HG02884 (cell line): ENCODE measurements at regions not wholly inside any gene's neighbourhood (a gene's known extent, or its start where the extent isn't known, plus 50 kb on each side); places are given as distances from the start of the nearest gene placed in this dataset.

Experiments
- ATAC-seq: cut with Tn5 transposase; IDR thresholded peaks from one replicate; pipeline ENCODE4 v1.9.1; 2021; ENCODE audit warnings: mild to moderate bottlenecking, moderate library complexity; ENCODE audit not compliant: unreplicated experiment

GRCh38 chr6:33869826-33870423 lies 66.1 kb upstream of the MLN start:
- no peak for ATAC-seq

GRCh38 chr6:33869121-33869520 lies 65.3 kb upstream of the MLN start:
- no peak for ATAC-seq

GRCh38 chr6:33868141-33868540 lies 64.3 kb upstream of the MLN start:
- no peak for ATAC-seq

DNA sequence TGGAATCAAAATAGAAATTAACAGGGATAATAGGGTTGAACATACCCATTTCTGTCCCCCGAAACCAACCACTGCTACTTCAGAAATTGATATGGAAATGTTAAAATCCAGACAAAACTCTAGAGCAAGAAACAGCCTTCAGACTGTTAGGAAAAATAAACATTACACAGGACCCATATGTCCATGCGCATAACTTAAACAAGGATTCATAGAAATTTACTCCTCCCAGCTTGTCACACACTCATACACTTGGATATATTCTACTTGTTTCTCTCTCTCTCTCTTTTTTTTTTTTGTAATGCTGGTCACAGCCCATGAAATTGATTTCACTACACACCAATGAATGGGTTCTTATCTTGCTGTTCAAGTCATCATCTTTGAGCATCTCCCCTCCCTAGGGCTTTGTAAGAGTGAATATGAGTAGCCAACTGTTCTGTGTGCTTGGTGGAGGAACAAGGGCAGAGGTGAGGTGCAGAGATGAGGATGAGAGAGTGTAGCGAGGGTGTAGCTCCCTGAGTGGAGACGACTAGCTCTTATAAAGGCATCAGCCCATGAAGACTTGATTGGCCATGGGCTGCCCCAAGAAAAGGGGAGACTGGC lies 61.8 kb upstream of the MLN start:
- no peak for ATAC-seq

DNA sequence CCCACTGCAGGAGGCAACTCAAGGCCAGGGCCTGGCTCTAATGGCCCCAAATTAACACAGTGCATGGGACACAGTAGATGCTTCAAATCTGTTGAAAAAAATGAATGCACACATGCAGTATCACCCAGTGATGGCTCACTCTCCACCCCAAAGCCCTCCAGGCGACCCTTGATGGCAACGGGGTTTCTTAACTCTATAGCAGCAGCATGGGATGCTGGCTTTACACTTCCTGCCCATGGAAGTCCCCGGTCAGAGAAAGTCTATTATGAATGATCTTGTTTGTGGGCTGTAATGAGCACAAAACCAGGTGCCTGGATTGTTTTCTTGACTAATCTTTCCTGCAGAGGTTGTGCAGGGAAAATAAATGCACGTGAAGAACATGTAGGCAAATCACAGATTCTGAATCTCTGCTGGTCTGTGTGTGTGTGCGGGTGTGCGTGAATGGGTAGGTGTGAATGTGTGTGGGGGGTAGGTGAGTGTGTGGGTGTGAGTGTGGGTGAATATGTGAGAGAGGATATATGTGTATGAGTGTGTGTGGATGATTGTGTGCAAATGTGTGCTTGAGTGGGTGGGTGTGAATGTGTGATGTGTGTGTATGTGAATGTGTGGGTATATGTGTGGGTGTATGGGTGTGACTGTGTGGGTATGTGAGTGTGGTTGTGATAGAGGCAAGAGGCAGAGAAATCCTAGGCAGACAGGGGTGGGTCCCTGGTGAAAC lies 60.1 kb upstream of the MLN start:
- no peak for ATAC-seq

- no peak for ATAC-seq
Measured at GRCh38 chr6:33863084-33863483, 59.3 kb upstream of the MLN start.

DNA sequence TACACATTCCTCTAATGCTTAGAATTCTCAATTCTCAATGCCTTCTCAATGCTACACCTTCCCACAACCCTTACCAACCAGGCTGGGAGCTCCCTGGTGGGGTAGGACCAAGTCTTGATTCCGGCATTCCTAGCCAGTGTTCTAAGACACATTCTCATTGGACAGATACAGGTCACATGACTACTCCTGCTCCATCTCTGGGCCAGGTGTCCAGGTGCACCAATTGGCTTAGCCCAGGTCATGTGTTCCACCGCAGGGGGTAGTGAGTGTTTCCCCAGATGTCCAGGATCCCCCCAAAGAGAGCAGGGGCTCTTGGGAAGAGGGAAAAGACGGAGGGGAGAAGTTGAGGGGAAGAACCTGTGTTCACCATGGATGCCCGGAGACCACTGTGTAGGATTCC lies 58.7 kb upstream of the MLN start:
- no peak for ATAC-seq

- ATAC-seq = no peak
Measured at GRCh38 chr6:33861722-33862121, 57.9 kb upstream of the MLN start.

DNA sequence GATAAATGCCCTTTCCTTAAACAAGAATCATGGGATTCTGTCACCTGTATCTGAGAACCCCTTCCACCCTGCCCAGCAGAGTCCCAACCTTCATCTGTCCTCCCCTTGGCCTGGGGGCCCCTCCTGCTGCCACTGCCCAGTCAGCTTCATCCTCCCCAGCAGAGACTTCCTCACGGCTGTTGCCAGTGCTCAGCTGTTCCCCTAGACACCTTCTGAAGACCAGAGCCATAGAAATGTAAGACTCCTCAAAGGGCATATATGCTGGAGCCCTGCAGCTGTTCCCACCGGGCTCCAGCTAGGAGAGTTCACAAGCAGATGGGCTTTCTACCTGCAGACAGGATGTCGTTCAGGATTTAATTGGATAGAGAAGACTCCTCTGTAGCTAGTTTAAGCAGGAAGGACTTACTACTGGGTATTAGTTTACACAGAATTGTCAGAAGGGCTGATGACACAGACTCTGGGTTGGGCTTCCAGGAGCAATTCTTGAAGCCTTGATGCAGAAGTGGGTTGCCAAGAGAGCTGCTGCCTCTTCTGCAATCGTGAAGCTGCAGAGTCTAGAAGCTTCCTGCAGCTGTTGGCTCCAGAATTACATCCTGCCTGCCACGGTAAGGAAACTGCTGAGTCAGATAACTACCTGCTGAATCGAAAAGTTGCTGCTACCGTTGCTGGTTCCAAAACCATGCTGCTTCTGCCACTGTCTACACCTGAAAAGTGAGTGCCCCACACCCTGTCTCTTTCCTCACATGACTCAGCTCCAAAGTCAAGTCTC lies 57.1 kb upstream of the MLN start:
- ATAC-seq = no peak

DNA sequence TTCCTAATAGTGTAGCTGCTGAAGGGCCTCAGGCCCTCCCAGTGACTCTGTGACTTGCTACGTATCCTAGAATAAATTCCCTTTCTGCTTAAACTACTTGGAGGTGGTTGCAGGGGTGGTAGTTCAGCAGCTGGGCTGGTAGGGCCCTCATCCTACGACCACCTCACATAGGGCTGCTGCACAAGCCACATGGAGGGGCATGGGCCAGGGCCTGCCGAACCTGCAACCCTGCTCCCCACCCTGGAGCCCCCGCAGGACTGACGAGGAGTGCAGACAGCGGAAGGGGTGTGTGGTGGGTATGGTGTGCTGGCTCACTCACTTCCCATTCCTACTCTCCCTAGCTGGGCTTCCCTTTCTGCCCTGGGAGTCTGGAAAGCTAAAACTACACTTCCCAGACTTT lies 56.2 kb upstream of the MLN start:
- no peak for ATAC-seq

DNA sequence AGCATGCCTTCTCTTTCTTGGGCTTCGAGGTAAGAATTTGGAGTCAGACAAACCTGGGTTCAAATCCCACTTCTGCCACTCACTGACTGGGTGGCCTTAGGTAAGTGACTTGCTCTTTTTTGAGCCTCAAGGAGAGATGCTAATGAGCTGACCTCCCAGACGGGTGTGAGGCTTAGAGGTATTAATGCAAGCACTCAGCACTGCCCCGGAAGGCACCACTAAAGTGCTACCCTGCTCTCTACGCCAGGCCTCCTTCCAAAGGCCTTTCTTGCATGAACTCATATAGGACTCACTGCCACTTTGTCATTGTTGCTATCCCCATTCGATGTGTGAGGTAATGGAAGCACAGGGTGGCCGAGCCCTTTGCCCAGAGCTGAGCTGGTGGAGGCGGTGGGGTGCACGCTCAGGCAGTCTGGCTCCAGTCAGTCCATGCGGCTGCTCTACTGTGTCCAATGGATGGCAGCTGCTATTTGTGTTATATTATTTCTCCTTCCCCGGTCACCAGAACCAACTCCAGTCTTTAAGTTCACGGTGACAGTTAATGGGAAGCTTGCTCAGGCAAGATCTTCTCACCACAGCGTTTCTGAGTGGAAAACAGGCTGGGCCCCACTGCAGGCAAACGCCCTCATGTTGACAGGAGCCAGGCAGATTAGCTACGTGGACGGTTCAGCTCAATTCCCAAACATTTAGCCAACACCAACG lies 55.2 kb upstream of the MLN start:
- ATAC-seq = no peak

DNA sequence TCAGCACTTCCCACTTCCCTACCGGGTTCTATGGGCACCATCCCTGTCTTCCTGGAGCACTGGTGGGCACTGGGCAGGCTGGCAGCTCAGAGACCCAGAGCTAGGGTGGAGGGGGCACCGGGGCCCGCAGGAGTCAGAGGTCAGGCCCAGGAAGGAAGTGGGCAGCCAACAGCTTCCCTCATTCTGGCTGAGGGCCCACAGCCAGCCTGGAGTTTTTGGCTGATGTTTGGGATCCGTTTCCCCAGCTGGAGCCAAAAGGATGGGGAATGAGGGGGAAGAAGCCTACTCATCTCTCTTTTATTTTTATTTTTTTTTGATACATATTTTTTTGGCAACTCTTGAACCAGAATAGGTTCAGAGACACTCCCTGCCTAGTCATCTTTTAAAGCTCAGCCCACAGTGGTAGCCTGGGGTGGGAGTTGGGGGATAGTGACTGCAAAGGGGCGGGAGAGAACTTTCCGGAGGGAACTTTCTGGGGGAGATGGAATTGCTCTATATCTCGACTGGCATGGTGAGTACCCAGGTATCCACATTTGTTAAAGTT lies 54.2 kb upstream of the MLN start:
- ATAC-seq = no peak

DNA sequence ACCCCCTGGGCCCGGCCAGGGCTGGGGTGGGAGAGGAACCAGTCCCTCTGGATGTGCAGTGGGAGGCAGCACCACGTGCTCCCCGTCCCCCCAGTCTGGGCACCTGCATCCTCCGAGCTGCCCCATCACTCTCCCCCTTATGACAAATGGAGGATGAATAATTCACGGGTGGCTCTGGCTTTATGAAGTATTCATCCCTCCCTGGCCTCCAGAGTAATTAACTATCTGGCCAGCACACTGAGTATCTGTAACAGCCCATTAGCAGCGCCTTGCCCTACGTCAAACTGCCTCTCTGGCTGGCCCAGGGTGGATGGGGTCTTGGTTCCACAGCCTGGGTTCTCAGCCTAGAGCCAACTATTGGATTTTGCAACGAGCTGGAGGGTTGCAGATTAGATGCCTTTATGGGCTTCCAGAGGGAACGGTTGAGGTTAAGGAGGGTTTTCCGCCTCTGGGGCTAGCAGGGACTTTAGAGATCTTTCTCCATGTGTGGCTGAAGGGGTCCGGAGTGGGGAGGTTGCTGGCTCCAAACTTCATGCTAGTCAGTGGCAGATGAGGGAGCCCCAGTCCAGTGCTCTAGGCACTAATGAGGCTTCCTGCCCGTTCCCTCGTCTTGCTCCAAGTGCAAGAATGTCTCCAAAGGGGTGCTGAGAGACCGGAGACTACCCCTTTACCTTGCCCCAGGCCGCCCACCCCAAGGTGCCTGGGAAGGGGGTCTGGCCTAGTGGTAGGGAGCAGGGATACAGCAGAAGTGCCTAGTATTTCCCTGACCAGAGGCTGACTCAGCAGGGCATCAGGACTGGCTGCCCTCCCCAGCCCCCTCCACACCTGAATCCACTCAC lies 53.5 kb upstream of the MLN start:
- no peak for ATAC-seq

- no peak for ATAC-seq
Measured at GRCh38 chr6:33856655-33857054, 52.9 kb upstream of the MLN start.

DNA sequence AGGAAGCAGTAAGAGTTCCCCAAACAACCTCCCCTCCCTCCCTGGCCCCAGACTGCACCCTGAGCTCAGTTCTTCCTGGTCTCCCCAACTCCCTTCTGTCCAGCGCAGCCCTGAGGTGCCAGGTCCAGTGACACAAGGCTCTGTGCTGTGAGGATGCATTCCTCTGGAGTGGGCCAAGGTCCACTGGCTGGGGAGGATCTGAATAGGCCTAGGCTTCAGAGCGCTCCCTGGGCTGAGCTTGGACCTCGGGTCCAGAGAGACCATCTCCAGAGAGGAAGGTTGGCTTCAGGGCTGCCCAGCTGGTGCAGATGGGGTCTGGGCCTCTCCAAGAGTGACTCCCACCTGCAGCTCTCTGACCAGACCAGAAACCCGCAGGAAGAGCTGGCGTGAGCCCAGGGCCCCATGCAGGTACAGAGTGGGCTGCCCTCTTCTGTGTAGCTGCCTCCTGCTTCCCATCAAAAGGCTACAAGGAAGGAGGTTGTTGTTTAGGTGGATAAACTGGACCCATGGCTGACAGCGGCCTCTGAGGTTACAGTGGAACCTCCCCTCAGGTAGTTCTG lies 52.3 kb upstream of the MLN start:
- no peak for ATAC-seq

DNA sequence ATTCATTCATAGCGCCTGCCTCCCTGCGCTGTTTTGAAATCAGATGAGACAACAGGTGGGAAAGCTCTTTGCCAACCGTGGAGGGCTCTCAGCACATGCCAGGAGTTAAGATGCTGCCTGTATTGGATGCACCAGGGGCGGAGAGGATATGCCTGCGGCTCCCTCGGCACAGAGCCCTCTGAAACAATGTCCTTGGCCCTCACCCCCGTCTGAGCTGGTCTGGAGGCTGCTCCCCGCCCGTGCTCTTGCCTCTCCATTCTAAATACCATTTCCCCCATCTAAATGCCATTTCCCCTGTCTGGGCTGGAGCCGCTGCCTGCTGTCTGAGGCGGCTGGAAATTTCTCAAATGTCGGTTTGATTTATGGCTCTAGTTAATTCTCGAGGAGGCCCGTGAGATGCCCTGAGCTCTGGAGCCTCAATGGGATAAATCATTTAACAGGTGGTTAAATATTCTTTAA lies 50.8 kb upstream of the MLN start:
- no peak for ATAC-seq

DNA sequence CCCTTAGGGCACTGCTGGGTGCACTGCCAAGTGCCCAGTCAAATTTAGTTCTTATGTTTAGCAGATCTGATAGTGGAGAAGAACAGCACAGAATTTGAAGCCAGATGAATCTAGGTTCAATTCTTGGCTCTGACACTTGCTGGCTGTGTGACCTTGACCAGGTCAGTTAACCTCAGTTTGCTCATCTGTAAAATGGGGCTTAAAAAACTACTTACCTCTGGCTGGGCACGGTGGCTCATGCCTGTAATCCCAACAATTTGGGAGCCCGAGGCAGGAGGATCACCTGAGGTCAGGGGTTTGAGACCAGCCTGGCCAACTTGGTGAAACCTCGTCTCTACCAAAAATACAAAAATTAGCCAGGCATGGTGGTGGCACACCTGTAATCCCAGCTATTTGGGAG lies 49.9 kb upstream of the MLN start:
- no peak for ATAC-seq
